ENCODE measurements at regions not wholly inside any gene's neighbourhood (a gene's known extent, or its start where the extent isn't known, plus 50 kb on each side); places are given as distances from the start of the nearest gene placed in this dataset.
"Not testable (repeated sequence)": the region's sequence is repeated elsewhere in the genome, so short reads cannot be mapped to it uniquely, and the experiment has no call there.

- TF ChIP-seq CTCF (IDR thresholded peaks at IDR 0.05; ENCODE audit: low read depth, low read length); POLR2A (IDR thresholded peaks at IDR 0.05; ENCODE audit: extremely low read depth, insufficient read length); MAX (IDR thresholded peaks at IDR 0.05; ENCODE audit: low read depth, low read length): not testable (repeated sequence)
Measured at GRCh38 chr2:95682889-95683517, 91.2 kb downstream of the TRIM43 start.
